Activated naive CD4-positive, alpha-beta T cell treated with anti-CD3 and anti-CD28 coated beads for 36 hours (primary cell): ENCODE measurements at regions not wholly inside any gene's neighbourhood (a gene's known extent, or its start where the extent isn't known, plus 50 kb on each side); places are given as distances from the start of the nearest gene placed in this dataset.
A peak's percentile ranks its signal among the peaks of the same experiment; 100 is the strongest.

ENCODE experiments used
- CTCF ChIA-PET: fragments of 350-600 bp; sonication (Branson Sonifier 250); formaldehyde crosslinking; loops from one replicate; lab custom pipeline; 2021; ENCODE audit warnings: antibody characterized with exemption; lab: Charles Lee
- DNase-seq: peaks from one replicate; pipeline ENCODE4 v3.0.0-alpha.2; 2020
- H3K27ac Mint-ChIP-seq: one replicate; pipeline ENCODE4 v1.8.0; 2021; ENCODE audit warnings: mild to moderate bottlenecking, mixed read lengths
- H3K27me3 Mint-ChIP-seq: one replicate; pipeline ENCODE4 v1.8.0; 2021; ENCODE audit warnings: low read depth, mixed read lengths
- H3K36me3 Mint-ChIP-seq: one replicate; pipeline ENCODE4 v1.8.0; 2021; ENCODE audit warnings: low read depth, mixed read lengths
- H3K4me1 Mint-ChIP-seq: one replicate; pipeline ENCODE4 v1.8.0; 2021; ENCODE audit warnings: low read depth, mixed read lengths
- H3K4me3 Mint-ChIP-seq: one replicate; pipeline ENCODE4 v1.8.0; 2021; ENCODE audit warnings: mild to moderate bottlenecking, moderate library complexity, mixed read lengths
- H3K9me3 Mint-ChIP-seq: one replicate; pipeline ENCODE4 v1.8.0; 2021; ENCODE audit warnings: mixed read lengths
- intact Hi-C: fragments of 100-400 bp; cut with micrococcal nuclease; formaldehyde crosslinking; loops from one replicate; pipeline ENCODE4 v1.15.1; 2023

DNA sequence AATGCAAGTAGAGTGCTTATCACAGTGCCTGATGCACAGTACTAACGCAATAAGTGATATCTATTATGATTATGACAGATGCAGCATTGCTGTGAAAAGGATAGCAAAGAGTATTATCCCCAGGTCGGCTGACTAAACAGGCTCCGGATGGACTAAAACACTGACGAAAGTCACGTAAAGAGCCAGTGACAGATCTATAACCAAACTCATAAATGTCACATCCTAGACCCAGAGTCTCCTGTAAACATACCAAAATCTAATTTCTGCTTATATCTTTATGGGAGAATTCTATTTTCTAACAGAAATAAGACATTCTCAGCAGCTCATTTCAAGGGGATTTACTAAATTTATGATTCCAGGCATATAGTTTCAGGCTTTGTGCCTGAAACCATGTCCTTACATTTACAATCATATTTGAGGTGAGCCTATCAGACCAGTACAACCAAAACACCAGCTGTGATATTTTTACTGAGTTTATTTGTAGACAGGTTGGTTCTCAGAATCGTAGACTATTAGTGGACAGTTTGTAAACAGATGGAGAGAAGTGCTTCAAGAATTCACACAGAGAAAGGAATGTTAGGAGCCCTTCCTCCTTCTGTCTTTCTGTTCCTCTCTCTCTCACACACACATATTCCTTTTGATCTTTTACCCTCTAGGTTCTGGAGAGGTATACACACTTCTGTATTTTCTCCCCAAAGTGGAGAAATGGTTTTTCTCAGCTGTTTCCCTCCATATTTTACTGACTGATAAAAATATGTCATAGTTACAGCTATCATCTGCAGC is 52.4 kb upstream of the WDR26 start:
- H3K4me3 Mint-ChIP-seq: no peak overlapping the region
- no peak overlapping the region for H3K27ac Mint-ChIP-seq
- no peaks in the 10 kb centered on the region for H3K27me3 Mint-ChIP-seq
- CTCF ChIA-PET: no interaction called here
- H3K9me3 Mint-ChIP-seq: no peaks in the 10 kb centered on the region
- peaks cover 9% of the 10 kb centered on the region for H3K4me1 Mint-ChIP-seq
- no peaks in the 10 kb centered on the region for H3K36me3 Mint-ChIP-seq
- intact Hi-C loops: no loop called here
- no peak for DNase-seq

DNA sequence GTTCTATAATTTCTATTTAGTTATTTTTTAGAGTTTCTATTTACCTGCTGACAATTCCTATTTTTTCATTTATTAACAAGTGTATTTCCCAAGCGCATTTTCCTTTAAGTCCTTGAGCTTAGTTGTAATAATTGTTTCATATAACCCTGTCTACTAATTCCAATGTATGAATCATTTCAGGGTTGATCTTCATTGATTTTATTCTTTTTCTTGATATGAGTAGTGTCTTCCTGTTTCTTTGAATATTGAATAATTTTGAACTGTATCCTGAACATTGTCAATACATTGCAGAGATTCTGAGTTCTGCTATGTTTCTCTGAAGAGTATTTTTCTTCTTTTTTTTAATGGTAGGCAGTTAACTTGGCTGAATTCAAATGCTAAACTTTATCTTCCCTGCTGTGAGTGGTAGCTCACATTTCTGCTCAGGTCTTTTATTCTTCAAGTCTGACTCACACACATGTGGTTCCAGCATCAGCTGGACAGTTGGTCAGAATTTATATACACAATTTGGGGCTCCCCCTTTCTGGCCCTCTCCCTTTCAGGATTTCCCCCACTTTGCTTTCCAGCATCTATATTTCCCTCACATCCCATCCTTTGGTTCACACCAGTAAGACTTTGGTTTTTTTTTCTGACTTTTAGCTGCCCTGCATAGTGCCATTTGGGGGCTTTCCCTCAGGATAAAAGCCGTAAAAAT is 54.4 kb upstream of the WDR26 start:
- H3K9me3 Mint-ChIP-seq: no peaks in the 10 kb centered on the region
- H3K36me3 Mint-ChIP-seq: no peaks in the 10 kb centered on the region
- CTCF ChIA-PET: interaction anchor here (0.7 to 1.4 kb wide), 3 partner anchors 9 to 375 kb away, joined by 3 to 5 read pairs (median 4); no protein-coding TSS in a partner anchor
- no peak for DNase-seq
- no peak overlapping the region for H3K27ac Mint-ChIP-seq
- no peaks in the 10 kb centered on the region for H3K27me3 Mint-ChIP-seq
- H3K4me1 Mint-ChIP-seq: peaks cover 9% of the 10 kb centered on the region
- no peak overlapping the region for H3K4me3 Mint-ChIP-seq
- intact Hi-C loops: loop anchor here (1.0 kb wide), 1 partner anchor 9 kb away; no protein-coding TSS in a partner anchor

- CTCF ChIA-PET: interaction anchor here (1.2 to 1.4 kb wide), 2 partner anchors 8 to 33 kb away, joined by 4 to 5 read pairs; no protein-coding TSS in a partner anchor
- no peak for DNase-seq
- Mint-ChIP-seq H3K36me3 (no peaks in the 10 kb centered on the region), H3K4me1 (peaks cover 9% of the 10 kb centered on the region), H3K4me3 (no peak overlapping the region), H3K27ac (no peak overlapping the region), H3K27me3 (no peaks in the 10 kb centered on the region), H3K9me3 (no peaks in the 10 kb centered on the region)
- intact Hi-C loops: loop anchor here (1.0 to 10.0 kb wide), 2 partner anchors 9 to 1515 kb away; no protein-coding TSS in a partner anchor
Measured at GRCh38 chr1:224489534-224490365, 55.2 kb upstream of the WDR26 start.

- no peaks in the 10 kb centered on the region for H3K9me3 Mint-ChIP-seq
- H3K4me3 Mint-ChIP-seq: no peak overlapping the region
- intact Hi-C loops: loop anchor here (10.0 kb wide), 1 partner anchor 1514 kb away; no protein-coding TSS in a partner anchor
- no peak overlapping the region for H3K27ac Mint-ChIP-seq
- no peaks in the 10 kb centered on the region for H3K27me3 Mint-ChIP-seq
- no peak for DNase-seq
- no peaks in the 10 kb centered on the region for H3K36me3 Mint-ChIP-seq
- CTCF ChIA-PET: interaction anchor here (0.6 kb wide), 1 partner anchor 42 kb away, joined by 3 read pairs; no protein-coding TSS in a partner anchor
- peaks cover 9% of the 10 kb centered on the region for H3K4me1 Mint-ChIP-seq
Measured at GRCh38 chr1:224490549-224491537, 56.2 kb upstream of the WDR26 start.

DNA sequence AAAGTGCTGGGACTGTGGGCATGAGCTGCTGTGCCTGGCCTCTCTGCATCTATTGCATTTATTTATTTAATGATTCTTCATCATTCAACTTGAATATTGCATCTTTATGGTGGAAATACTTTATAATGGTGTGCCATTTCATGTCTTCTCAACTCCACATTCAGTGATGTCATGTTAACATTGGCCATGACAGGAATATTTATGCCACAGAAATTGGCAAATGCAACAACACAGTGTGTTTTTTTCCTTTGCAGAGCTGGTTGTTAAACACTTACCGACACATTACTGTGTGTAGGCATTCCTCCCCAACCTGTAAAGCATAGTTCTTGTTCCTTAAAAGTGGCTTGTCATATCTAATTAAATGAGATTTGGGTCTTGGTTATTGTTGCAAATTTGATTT is 57.4 kb upstream of the WDR26 start:
- Mint-ChIP-seq H3K36me3 (peaks cover 1% of the 10 kb centered on the region), H3K9me3 (peaks cover 4% of the 10 kb centered on the region), H3K4me3 (no peak overlapping the region), H3K27me3 (no peaks in the 10 kb centered on the region), H3K4me1 (peaks cover 12% of the 10 kb centered on the region), H3K27ac (no peak overlapping the region)
- intact Hi-C loops: loop anchor here (10.0 kb wide), 1 partner anchor 1513 kb away; no protein-coding TSS in a partner anchor
- no peak for DNase-seq
- CTCF ChIA-PET: no interaction called here

- intact Hi-C loops: loop anchor here (10.0 kb wide), 1 partner anchor 1512 kb away; no protein-coding TSS in a partner anchor
- H3K27ac Mint-ChIP-seq: no peak overlapping the region
- no peaks in the 10 kb centered on the region for H3K27me3 Mint-ChIP-seq
- CTCF ChIA-PET: no interaction called here
- no peak for DNase-seq
- no peak overlapping the region for H3K4me3 Mint-ChIP-seq
- peaks cover 2% of the 10 kb centered on the region for H3K36me3 Mint-ChIP-seq
- H3K9me3 Mint-ChIP-seq: peaks cover 5% of the 10 kb centered on the region
- H3K4me1 Mint-ChIP-seq: peaks cover 18% of the 10 kb centered on the region
Measured at GRCh38 chr1:224492632-224493031, 58.0 kb upstream of the WDR26 start.

DNA sequence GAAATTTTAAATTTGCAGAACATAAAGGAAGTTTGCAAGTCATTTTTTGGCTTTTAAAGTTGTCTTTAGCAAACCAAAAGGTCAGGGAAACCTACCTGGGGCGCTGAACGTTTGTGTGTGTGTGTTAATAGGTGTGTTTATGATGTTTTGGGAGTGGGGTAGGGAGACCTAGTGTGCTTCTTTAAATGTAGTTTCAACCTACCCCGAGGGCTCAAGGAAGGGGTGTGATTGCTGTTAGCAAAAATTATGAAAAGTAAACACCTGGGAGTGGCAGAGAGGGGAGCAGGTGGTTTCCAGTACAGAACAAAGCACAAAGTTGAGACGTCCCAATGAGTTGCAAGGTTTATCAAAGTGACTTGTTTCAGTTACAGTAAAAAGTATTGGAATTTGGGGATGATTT is 58.7 kb upstream of the WDR26 start:
- H3K27ac Mint-ChIP-seq: no peak overlapping the region
- peaks cover 2% of the 10 kb centered on the region for H3K36me3 Mint-ChIP-seq
- H3K4me1 Mint-ChIP-seq: peaks cover 24% of the 10 kb centered on the region
- H3K27me3 Mint-ChIP-seq: no peaks in the 10 kb centered on the region
- CTCF ChIA-PET: no interaction called here
- H3K9me3 Mint-ChIP-seq: peaks cover 5% of the 10 kb centered on the region
- intact Hi-C loops: loop anchor here (10.0 kb wide), 1 partner anchor 1512 kb away; no protein-coding TSS in a partner anchor
- DNase-seq: no peak
- H3K4me3 Mint-ChIP-seq: no peak overlapping the region

- H3K27ac Mint-ChIP-seq: no peak overlapping the region
- no peak overlapping the region for H3K4me3 Mint-ChIP-seq
- intact Hi-C loops: loop anchor here (10.0 kb wide), 1 partner anchor 1510 kb away; no protein-coding TSS in a partner anchor
- peaks cover 27% of the 10 kb centered on the region for H3K4me1 Mint-ChIP-seq
- CTCF ChIA-PET: interaction anchor here (0.6 to 2.3 kb wide), 2 partner anchors 19 to 31 kb away, joined by 5 to 6 read pairs; no protein-coding TSS in a partner anchor
- no peak for DNase-seq
- peaks cover 2% of the 10 kb centered on the region for H3K36me3 Mint-ChIP-seq
- H3K27me3 Mint-ChIP-seq: no peaks in the 10 kb centered on the region
- peaks cover 5% of the 10 kb centered on the region for H3K9me3 Mint-ChIP-seq
Measured at GRCh38 chr1:224494343-224494742, 59.7 kb upstream of the WDR26 start.

GRCh38 chr1:224495866-224496265 is 61.3 kb upstream of the WDR26 start:
- Mint-ChIP-seq H3K27ac (no peak overlapping the region), H3K27me3 (no peaks in the 10 kb centered on the region), H3K4me1 (peaks cover 34% of the 10 kb centered on the region), H3K4me3 (no peak overlapping the region), H3K36me3 (peaks cover 2% of the 10 kb centered on the region), H3K9me3 (peaks cover 5% of the 10 kb centered on the region)
- CTCF ChIA-PET: interaction anchor here (0.7 to 2.3 kb wide), 2 partner anchors 18 to 37 kb away, joined by 3 to 6 read pairs; no protein-coding TSS in a partner anchor
- intact Hi-C loops: loop anchor here (5.0 to 10.0 kb wide), 4 partner anchors 236 to 1509 kb away; partner anchors contain the start of gene TP53BP2
- DNase-seq: no peak

- intact Hi-C loops: loop anchor here (5.0 to 10.0 kb wide), 4 partner anchors 235 to 1508 kb away; partner anchors contain the start of gene TP53BP2
- CTCF ChIA-PET: interaction anchor here (6.1 kb wide), 1 partner anchor 16 kb away, joined by 38 read pairs; no protein-coding TSS in a partner anchor
- Mint-ChIP-seq H3K4me1 (peaks cover 37% of the 10 kb centered on the region), H3K27me3 (peaks cover 1% of the 10 kb centered on the region), H3K9me3 (peaks cover 5% of the 10 kb centered on the region), H3K36me3 (peaks cover 2% of the 10 kb centered on the region), H3K4me3 (no peak overlapping the region), H3K27ac (peak overlapping the region; percentile 76)
- no peak for DNase-seq
Measured at GRCh38 chr1:224496826-224497225, 62.2 kb upstream of the WDR26 start.
